MCF 10A (cell line): ENCODE measurements at regions not wholly inside any gene's neighbourhood (a gene's known extent, or its start where the extent isn't known, plus 50 kb on each side); places are given as distances from the start of the nearest gene placed in this dataset.

Experiments used
- BruUV-seq: library from RNA; stranded (reverse); fragments of 400-500 nt; replicated peaks from 2 replicates; lab custom pipeline; 2021; lab: Mats Ljungman, UMichigan
- CTCF ChIA-PET: fragments of 300-600 bp; sonication (Branson Sonifier 250); formaldehyde crosslinking; extraction: SDS; loops from one replicate; lab custom pipeline; 2021; ENCODE audit warnings: antibody characterized with exemption, inconsistent platforms; lab: Yijun Ruan, JAX
- POLR2A ChIA-PET: fragments of 300-600, 350-650 bp; sonication (Branson Sonifier 250); formaldehyde crosslinking; extraction: SDS; loops from one replicate; lab custom pipeline; 2020; ENCODE audit warnings: antibody characterized with exemption, inconsistent platforms; lab: Yijun Ruan, JAX
- DNase-seq: peaks from one replicate; pipeline ENCODE4 v3.0.0-alpha.2; 2018; ENCODE audit not compliant: unreplicated experiment
- H3K27ac Mint-ChIP-seq: one replicate; pipeline ENCODE4 v1.8.0; 2022; ENCODE audit warnings: mild to moderate bottlenecking, low read depth, mixed read lengths; ENCODE audit not compliant: unreplicated experiment
- H3K27me3 Mint-ChIP-seq: one replicate; pipeline ENCODE4 v1.8.0; 2022; ENCODE audit warnings: mixed read lengths; ENCODE audit not compliant: insufficient read depth, unreplicated experiment
- H3K36me3 Mint-ChIP-seq: one replicate; pipeline ENCODE4 v1.8.0; 2022; ENCODE audit warnings: mild to moderate bottlenecking, moderate library complexity, mixed read lengths; ENCODE audit not compliant: insufficient read depth, unreplicated experiment
- H3K4me1 Mint-ChIP-seq: one replicate; pipeline ENCODE4 v1.8.0; 2022; ENCODE audit warnings: mixed read lengths; ENCODE audit not compliant: insufficient read depth, unreplicated experiment
- H3K4me3 Mint-ChIP-seq: one replicate; pipeline ENCODE4 v1.8.0; 2022; ENCODE audit warnings: mild to moderate bottlenecking, moderate library complexity, mixed read lengths; ENCODE audit not compliant: unreplicated experiment
- H3K9me3 Mint-ChIP-seq: one replicate; pipeline ENCODE4 v1.8.0; 2022; ENCODE audit warnings: mixed read lengths; ENCODE audit not compliant: unreplicated experiment
- CTCF ChIP-seq: fragments of 200-600 bp; IDR thresholded peaks from one replicate; pipeline ENCODE4 v1.8.0; 2022; ENCODE audit warnings: antibody characterized with exemption, mild to moderate bottlenecking; ENCODE audit not compliant: unreplicated experiment
- intact Hi-C: fragments of 100-400 bp; cut with micrococcal nuclease; formaldehyde crosslinking; loops from 2 replicates; pipeline ENCODE4 v1.14.1; 2022

- H3K9me3 Mint-ChIP-seq, result peaks cover 17% of the 10 kb centered on the region
- BruUV-seq, result no TSS peak
- peaks cover 5% of the 10 kb centered on the region for H3K36me3 Mint-ChIP-seq
- H3K4me3 Mint-ChIP-seq, result no peak overlapping the region
- POLR2A ChIA-PET, result interaction anchor here (0.7 kb wide), 1 partner anchor 609 kb away, joined by 3 read pairs; no protein-coding TSS in a partner anchor
- intact Hi-C loops, result no loop called here
- TF ChIP-seq CTCF, result no peak
- no peak overlapping the region for H3K27ac Mint-ChIP-seq
- DNase-seq, result no peak
- no peaks in the 10 kb centered on the region for H3K4me1 Mint-ChIP-seq
- no peaks in the 10 kb centered on the region for H3K27me3 Mint-ChIP-seq
- CTCF ChIA-PET, result no interaction called here
These were observed 683.8 kb upstream of the ATXN8OS start for GRCh38 chr13:69423844-69424243.

GRCh38 chr13:69418319-69418718, 689.3 kb upstream of the ATXN8OS start:
- TF ChIP-seq CTCF, result no peak
- H3K4me3 Mint-ChIP-seq, result no peak overlapping the region
- intact Hi-C loops, result no loop called here
- CTCF ChIA-PET, result interaction anchor here (0.6 kb wide), 1 partner anchor 1164 kb away, joined by 3 read pairs; no protein-coding TSS in a partner anchor
- H3K9me3 Mint-ChIP-seq, result no peaks in the 10 kb centered on the region
- POLR2A ChIA-PET, result interaction anchor here (0.7 kb wide), 1 partner anchor 265 kb away, joined by 3 read pairs; no protein-coding TSS in a partner anchor
- no TSS peak for BruUV-seq
- DNase-seq, result no peak
- no peaks in the 10 kb centered on the region for H3K27me3 Mint-ChIP-seq
- no peak overlapping the region for H3K27ac Mint-ChIP-seq
- no peaks in the 10 kb centered on the region for H3K4me1 Mint-ChIP-seq
- H3K36me3 Mint-ChIP-seq, result no peaks in the 10 kb centered on the region

DNA sequence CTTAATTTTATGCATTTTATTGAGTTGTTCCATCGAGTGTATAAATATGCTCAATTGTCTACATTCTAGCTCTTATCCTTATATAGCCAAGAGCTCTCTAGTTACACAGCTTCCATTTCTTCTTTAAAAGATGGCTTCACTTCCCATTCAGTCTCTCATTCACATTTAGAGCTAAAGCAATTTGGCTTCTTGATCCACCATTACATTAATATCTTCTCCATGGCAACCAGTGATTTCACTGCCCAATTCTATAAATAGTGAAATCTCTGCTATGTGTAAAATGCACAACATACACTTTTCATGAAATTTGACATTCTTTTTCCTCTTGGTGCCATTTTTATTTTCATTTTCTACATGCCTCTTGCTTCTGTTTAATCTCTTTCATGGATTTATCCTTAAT, 696.9 kb upstream of the ATXN8OS start:
- no peaks in the 10 kb centered on the region for H3K36me3 Mint-ChIP-seq
- intact Hi-C loops, result no loop called here
- no peaks in the 10 kb centered on the region for H3K4me1 Mint-ChIP-seq
- no peak for DNase-seq
- H3K27ac Mint-ChIP-seq, result no peak overlapping the region
- H3K9me3 Mint-ChIP-seq, result no peaks in the 10 kb centered on the region
- no peak for TF ChIP-seq CTCF
- ChIA-PET CTCF (no interaction called here), POLR2A (interaction anchor here (0.5 kb wide), 1 partner anchor 38 kb away, joined by 3 read pairs; no protein-coding TSS in a partner anchor)
- no TSS peak for BruUV-seq
- H3K4me3 Mint-ChIP-seq, result no peak overlapping the region
- H3K27me3 Mint-ChIP-seq, result no peaks in the 10 kb centered on the region

GRCh38 chr13:69391756-69392155, 715.9 kb upstream of the ATXN8OS start:
- Mint-ChIP-seq H3K4me1 (peaks cover 6% of the 10 kb centered on the region), H3K36me3 (peaks cover 3% of the 10 kb centered on the region), H3K27ac (no peak overlapping the region), H3K4me3 (no peak overlapping the region), H3K27me3 (no peaks in the 10 kb centered on the region), H3K9me3 (no peaks in the 10 kb centered on the region)
- ChIA-PET POLR2A (no interaction called here), CTCF (no interaction called here)
- no peak for DNase-seq
- BruUV-seq, result no TSS peak
- intact Hi-C loops, result no loop called here
- no peak for TF ChIP-seq CTCF
